Stimulated activated CD4-positive, alpha-beta T cell treated with anti-CD3 and anti-CD28 coated beads, Interleukin-15, amount 100 ng/mL, for 24 hours (primary cell): ENCODE measurements at regions not wholly inside any gene's neighbourhood (a gene's known extent, or its start where the extent isn't known, plus 50 kb on each side); places are given as distances from the start of the nearest gene placed in this dataset.

Experiments used
- DNase-seq: peaks from one replicate; pipeline ENCODE4 v3.0.0-alpha.2; 2020

GRCh38 chr12:24404086-24404815 is 454.8 kb upstream of the SOX5 start:
- no peak for DNase-seq

DNA sequence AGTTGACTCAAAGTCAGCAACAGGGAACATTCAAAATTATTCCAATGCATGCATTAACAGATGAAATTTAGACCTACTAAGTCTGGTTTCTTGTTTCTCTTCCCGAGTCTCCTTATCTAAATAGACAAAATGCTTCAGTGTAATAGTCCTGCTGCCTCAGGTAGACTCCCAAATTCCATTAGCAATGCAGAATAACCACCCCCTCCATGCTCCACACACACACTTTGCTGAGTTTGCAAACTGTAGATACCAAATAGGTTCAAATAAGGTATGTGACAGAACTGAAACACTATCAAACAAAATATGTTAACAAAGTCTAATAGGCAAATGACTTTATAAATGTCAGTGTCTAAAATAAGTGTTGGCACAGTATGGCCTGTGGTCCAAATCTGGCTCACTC is 451.1 kb upstream of the SOX5 start:
- DNase-seq = no peak

- no peak for DNase-seq
Measured at GRCh38 chr12:24398605-24399004, 449.1 kb upstream of the SOX5 start.

DNA sequence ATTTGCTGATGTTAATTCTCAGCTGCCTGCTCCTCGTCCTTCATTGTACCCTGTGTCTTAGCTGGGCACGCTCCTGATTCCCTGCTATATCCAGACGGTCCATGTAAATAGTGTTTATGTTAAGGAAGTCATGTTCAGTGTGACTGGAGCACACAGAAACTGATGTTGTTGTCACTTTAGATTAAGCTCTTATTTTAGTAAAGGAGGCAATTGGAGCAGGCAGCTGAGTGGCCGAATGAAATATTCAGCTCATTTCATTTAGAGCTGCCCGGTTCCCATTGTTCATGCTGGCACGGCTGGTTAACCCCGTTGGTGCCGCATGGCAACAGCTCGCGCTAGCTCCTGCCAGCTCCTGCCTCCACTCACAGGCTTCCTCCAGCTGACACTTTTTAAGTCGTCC is 446.8 kb upstream of the SOX5 start:
- no peak for DNase-seq

- DNase-seq = no peak
Measured at GRCh38 chr12:24394246-24394645, 444.8 kb upstream of the SOX5 start.

GRCh38 chr12:24393071-24393470 is 443.6 kb upstream of the SOX5 start:
- no peak for DNase-seq

DNA sequence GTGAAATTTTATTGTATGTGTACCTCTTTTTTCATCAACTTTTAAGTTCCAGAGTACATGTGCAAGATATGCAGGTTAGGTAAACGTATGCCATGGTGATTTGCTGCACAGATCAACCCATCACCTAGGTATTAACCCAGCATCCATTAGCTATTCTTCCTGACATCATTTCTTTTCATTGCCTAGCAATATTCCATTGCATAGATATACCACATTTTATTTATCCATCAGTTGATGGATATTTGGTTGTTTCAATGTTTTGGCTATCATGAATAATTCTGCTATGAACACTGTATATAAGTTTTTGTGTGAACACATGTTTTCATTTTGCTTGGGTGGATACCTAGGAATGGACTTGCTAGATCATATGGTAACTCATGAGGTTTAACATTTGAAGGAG is 439.9 kb upstream of the SOX5 start:
- no peak for DNase-seq

DNA sequence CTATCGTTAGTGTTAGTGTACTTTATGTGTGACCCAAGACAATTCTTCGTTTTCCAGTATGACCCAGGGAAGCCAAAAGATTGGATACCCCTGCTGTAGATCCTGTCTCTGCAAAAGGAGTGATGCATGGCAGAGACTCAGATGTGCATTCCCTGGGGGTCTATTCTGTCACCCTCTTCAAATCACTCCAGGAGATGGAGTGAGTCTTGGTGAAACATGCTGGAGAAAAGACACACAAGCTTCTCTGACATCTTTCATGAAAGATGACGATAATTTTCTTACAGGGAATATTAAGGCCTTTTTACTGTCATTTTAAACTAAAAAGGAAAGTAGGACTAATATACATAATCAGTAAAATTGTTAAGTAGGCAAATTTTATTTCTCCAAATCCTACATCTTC is 437.9 kb upstream of the SOX5 start:
- no peak for DNase-seq

GRCh38 chr12:24386836-24387235 is 437.4 kb upstream of the SOX5 start:
- no peak for DNase-seq

DNA sequence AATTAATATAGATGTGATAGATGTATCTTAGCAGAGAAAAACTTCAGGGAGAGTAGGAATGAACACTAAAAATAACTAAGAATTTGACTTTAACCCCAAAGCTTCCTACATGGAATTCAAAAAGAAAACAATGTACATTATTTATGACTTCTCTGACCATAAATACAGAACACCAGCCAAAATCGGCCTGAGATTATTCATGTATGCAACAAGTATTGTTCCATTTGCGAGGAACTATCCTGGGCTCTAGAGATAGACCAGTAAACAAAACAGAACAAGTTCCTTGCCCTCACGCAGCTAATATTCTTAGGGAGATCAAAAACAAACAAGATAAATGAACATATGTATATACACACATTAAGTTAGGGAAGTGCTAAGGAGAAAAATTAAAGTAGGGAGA is 432.3 kb upstream of the SOX5 start:
- no peak for DNase-seq

DNA sequence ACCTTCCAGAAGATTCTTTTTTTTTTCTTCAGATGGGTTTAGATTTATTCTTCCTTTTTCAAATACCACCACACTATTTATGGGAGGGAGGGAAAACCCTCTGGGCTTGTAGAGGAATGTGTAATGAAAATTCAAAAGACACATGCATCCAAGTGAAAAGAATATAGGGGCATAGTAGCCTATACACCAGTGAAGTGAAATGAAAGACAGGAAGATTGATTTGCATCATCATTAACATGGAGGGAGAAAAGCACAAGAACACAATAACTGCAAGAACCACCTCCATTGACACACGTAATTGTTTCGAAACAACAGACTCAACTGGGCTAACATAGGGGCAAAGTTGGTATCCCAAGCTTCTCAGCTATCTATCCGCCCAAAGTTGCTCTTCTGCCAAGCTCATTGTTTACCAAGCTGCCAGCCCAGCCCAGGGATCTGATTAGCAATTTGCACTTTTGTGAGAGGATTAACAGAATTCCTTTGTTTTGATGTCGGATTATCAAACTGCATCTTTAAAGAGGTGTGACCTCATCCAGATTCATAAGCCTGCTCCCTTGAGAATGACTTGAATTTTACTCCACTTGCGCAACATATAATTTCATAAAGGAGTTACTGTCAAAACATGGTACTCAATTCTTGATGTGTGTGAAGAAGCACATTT is 430.5 kb upstream of the SOX5 start:
- no peak for DNase-seq

DNA sequence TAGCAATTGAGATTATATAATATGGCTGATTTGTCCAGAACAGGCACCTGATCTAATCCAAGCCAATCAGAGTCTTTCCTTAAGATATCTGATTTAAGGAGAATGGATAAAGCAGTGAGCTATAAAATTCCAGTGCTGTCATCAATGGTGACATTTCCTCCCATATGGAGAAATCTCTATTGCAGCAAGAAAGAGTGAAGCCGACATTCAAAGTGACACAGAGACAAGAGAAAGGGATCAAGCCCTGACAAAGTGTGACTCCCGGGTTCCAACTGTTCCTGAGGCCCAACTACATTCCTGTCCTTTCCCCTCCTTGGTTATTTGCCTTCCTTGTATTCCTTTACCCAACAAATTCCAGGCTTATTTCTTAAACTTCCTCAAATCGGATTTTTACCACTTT is 430.0 kb upstream of the SOX5 start:
- DNase-seq = no peak

DNA sequence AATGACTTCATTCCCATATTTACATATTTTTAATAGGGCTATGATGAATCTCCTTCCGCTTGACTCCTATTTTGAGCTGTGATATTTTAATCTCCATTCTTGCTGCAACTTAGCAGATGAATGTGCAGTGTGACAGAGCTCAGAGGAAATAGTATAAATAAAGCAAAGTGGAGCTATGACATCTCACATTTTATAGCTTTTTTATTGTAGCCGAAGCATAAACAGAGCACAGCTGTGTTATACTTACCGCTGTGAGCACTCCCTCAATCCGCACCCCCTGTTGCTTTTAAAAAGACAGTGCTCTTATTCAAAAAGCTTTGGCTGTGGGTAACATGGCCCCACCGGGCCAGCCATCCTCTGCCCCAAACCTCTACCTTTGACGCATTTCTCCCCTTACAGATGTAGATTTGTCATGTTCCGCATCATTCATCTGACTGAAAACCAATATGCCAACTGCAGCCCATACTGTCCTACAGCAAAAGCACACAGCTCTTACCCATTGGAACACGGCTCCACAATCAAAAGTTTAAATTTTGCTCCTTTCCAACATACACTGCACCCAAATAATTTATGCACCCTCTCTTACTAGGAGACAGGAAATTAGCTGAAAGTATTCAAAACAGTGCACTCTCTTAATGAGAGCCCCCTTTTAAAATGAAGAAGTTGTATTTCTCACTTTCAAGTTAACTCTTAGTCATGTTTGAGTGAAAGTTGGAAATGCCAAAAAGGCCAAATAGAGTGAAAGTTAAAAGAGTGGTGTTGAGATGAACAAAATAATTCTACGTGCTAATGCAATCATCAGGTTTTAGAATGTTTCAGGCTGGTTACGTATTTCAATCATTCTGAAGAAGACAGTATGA is 429.3 kb upstream of the SOX5 start:
- DNase-seq = no peak

- no peak for DNase-seq
Measured at GRCh38 chr12:24374452-24374851, 425.0 kb upstream of the SOX5 start.

- no peak for DNase-seq
Measured at GRCh38 chr12:24373004-24373403, 423.5 kb upstream of the SOX5 start.

GRCh38 chr12:24366514-24366913 is 417.0 kb upstream of the SOX5 start:
- no peak for DNase-seq

GRCh38 chr12:24364921-24365320 is 415.5 kb upstream of the SOX5 start:
- no peak for DNase-seq

DNA sequence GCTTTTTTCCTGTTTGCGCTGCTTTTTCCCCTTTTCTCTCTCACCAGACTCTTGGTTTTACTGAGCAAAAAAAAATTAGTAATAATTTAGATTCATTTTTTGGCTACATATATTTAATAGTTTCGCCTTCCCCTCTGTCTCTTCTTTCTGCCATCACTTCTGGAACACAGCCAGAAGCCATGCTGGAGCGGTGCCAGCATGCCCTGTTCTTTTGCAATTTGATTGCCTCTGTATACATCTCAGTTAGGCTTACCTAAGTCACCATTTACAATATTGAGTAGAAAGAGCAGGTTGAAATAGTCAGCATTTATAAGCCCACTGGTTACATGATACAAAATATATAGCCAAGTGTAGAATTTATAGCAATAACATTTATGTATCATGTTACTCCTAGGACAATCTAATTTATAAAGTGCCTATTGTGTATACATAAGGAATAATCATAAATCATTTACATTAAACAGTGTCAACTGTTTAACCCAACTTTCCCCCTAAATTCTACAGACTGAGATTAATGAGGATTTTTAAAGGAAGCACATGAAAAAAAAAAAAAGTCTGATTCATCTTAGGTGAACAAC is 413.8 kb upstream of the SOX5 start:
- no peak for DNase-seq

DNA sequence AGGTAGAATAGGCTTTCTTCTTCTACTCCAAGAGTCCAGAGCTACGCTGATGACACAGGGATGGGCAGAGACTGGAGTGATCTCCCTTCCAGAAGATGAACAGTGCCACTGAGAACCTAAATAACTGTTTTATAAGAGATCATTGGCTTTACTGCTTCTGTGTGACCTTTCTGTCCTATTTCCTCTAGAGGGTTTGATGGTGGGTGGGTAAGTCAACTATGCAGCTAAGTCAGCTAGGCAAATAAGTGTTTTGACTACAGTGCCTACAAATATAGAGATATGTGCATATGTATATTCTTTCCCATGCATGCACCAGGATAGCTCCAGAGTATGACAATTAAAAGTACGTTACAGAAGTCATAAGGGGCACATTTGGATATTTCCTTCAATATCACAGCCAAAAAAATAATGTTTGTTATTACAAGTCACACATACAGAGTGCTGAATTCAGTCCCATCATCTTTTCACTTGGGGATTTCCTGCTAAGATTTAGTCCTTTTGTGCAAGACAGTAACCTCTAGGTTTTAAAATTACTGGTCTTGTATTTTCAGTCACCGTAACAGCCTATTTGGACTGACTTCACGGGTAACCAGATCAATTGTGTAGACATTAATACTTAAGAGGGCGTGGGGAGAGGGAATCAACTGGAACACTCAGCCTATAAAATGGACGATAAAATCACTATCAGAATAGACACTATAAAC is 412.6 kb upstream of the SOX5 start:
- DNase-seq = no peak

DNA sequence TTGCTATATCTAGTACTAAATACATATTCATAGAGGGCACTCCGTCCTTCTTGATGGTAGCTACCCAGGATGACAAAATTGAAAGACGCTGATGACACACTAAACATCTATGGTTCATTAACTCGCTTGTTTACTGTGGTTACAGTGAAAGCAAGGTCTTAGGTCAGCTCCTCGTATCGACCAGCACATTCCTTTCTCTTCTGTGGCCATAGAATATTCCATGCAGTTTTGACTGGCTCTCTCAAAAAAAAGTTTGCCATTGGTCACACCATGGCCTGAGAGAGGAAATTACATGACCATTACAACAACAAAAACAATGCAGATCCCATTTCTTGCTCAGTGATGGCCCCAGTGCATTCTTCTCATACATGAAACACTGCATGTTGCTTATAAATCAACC is 411.4 kb upstream of the SOX5 start:
- no peak for DNase-seq

- no peak for DNase-seq
Measured at GRCh38 chr12:24360461-24360860, 411.0 kb upstream of the SOX5 start.

GRCh38 chr12:24360057-24360456 is 410.6 kb upstream of the SOX5 start:
- no peak for DNase-seq

DNA sequence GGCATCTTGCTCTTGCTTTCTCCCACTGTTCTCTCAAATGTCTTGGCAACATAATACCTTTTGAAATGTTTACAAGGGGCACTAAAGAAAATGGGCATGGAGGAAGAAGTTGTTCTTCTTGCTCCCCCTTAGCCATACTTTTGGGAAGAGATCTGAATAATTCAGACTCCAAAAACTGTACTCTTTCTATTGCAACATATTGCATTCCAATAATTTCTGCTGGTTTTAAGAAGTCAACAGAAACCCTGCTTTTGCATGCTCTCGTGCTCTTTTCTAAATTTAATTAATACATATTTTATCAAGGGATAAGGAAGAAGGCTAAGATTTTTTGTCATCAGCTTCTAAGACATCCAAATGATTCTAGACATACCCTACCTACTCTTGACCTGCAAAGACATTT is 409.9 kb upstream of the SOX5 start:
- no peak for DNase-seq
